HL-60 (cell line): ENCODE measurements at regions not wholly inside any gene's neighbourhood (a gene's known extent, or its start where the extent isn't known, plus 50 kb on each side); places are given as distances from the start of the nearest gene placed in this dataset.

Source experiments
- DNase-seq, 2 experiments: peaks; one replicate each; pipeline ENCODE4 v3.0.0-alpha.2; 2010 to 2020; ENCODE audit warnings: low read depth in 1 of 2, low spot score in 1 of 2
- H3K27ac ChIP-seq: fragments of 250-450 bp; sonication (Bioruptor Pico); replicated peaks from 2 replicates; pipeline ENCODE4 v1.5.1; 2020; ENCODE audit warnings: mild to moderate bottlenecking, moderate library complexity
- H3K27me3 ChIP-seq: fragments of 250-450 bp; sonication (Bioruptor Pico); 2 replicates; pipeline ENCODE4 v1.5.1; 2021; ENCODE audit warnings: mild to moderate bottlenecking, moderate library complexity; ENCODE audit not compliant: insufficient read depth, poor library complexity, severe bottlenecking
- H3K4me3 ChIP-seq: replicated peaks from 2 replicates; pipeline ENCODE4 v1.5.1; 2011; ENCODE audit warnings: mild to moderate bottlenecking, control low read depth, low read length; ENCODE audit not compliant: insufficient read depth
- CTCF ChIP-seq: IDR thresholded peaks from one replicate; pipeline ENCODE4 v1.5.1; 2011; ENCODE audit warnings: low read length, control low read depth, inconsistent platforms; ENCODE audit not compliant: insufficient read depth
- GABPA ChIP-seq: IDR thresholded peaks from 2 replicates; pipeline ENCODE4 v1.6.1; 2012; ENCODE audit warnings: low read depth
- POLR2AphosphoS5 ChIP-seq: IDR thresholded peaks from 2 replicates; pipeline ENCODE4 v1.6.1; 2012; ENCODE audit warnings: low read depth
- REST ChIP-seq: IDR thresholded peaks from 2 replicates; pipeline ENCODE4 v1.6.1; 2012; ENCODE audit warnings: low read depth; ENCODE audit not compliant: insufficient replicate concordance
- SPI1 ChIP-seq: IDR thresholded peaks from 2 replicates; pipeline ENCODE4 v1.6.1; 2012; ENCODE audit warnings: low read depth, mild to moderate bottlenecking, borderline replicate concordance

GRCh38 chr16:26317885-26318284 is 626.1 kb downstream of the HS3ST4 start:
- Histone ChIP-seq H3K4me3 (no peak overlapping the region), H3K27ac (no peak overlapping the region), H3K27me3 (no peaks in the 10 kb centered on the region)
- DNase-seq: no peak
- TF ChIP-seq SPI1 (no peak), CTCF (no peak), REST (no peak), POLR2AphosphoS5 (no peak), GABPA (no peak)

GRCh38 chr16:26330654-26331053 is 638.9 kb downstream of the HS3ST4 start:
- TF ChIP-seq POLR2AphosphoS5: no peak
- no peak for TF ChIP-seq GABPA
- no peak for TF ChIP-seq REST
- no peak for TF ChIP-seq SPI1
- TF ChIP-seq CTCF: no peak
- H3K27ac ChIP-seq: no peak overlapping the region
- no peak for DNase-seq
- no peak overlapping the region for H3K4me3 ChIP-seq
- no peaks in the 10 kb centered on the region for H3K27me3 ChIP-seq

GRCh38 chr16:26334218-26335111 is 642.7 kb downstream of the HS3ST4 start:
- Histone ChIP-seq H3K27me3 (no peaks in the 10 kb centered on the region), H3K27ac (no peak overlapping the region), H3K4me3 (no peak overlapping the region)
- peak; percentile 15 to 66 for DNase-seq
- peak; percentile 89 for TF ChIP-seq SPI1
- no peak for TF ChIP-seq CTCF
- TF ChIP-seq POLR2AphosphoS5: peak; percentile 38; the same call in 1 of the 2 replicates
